AG04449 (cell line): ENCODE measurements at regions not wholly inside any gene's neighbourhood (a gene's known extent, or its start where the extent isn't known, plus 50 kb on each side); places are given as distances from the start of the nearest gene placed in this dataset.

Experiments
- CTCF ChIA-PET: fragments of 350-600 bp; formaldehyde crosslinking; extraction: SDS; loops from one replicate; lab custom pipeline; 2021; ENCODE audit warnings: antibody characterized with exemption; lab: Yijun Ruan, JAX
- POLR2A ChIA-PET: fragments of 400-600, 350-600 bp; formaldehyde crosslinking; extraction: SDS; loops from one replicate; lab custom pipeline; 2020; ENCODE audit warnings: antibody characterized with exemption, inconsistent platforms; lab: Yijun Ruan, JAX
- DNase-seq: peaks from one replicate; pipeline ENCODE4 v3.0.0-alpha.2; 2010; ENCODE audit warnings: low read depth, low spot score
- H3K4me3 ChIP-seq: 2 replicates; pipeline ENCODE4 v1.5.1; 2011; ENCODE audit warnings: low read depth, mild to moderate bottlenecking, control low read depth, low read length
- CTCF ChIP-seq: IDR thresholded peaks from one replicate; pipeline ENCODE4 v1.5.1; 2011; ENCODE audit warnings: mild to moderate bottlenecking, moderate library complexity, low read length, control low read depth, inconsistent platforms; ENCODE audit not compliant: insufficient read depth; ENCODE audit errors: missing control alignments

DNA sequence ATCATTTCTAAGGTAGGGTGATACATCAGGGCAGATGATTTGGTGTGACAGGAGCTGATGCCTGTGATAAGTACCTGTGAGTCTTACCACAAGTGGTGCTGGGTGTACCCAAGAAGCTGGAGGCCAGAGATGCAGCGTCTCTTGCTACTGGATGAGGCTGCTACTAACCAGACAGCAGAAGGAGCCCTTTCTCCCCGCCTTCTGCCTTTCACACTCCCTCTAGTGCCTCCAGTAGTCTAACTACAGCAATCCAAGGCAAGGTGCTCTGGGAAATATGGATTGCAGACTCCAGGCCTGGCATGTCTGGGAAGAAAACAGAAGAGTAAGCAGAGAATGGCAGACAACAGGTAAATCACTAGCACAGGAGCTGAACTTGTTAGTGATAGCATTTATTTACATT is 470.8 kb downstream of the NKX6-1 start:
- POLR2A ChIA-PET = no interaction called here
- no peak overlapping the region for H3K4me3 ChIP-seq
- DNase-seq = no peak
- no peak for TF ChIP-seq CTCF
- CTCF ChIA-PET = no interaction called here

DNA sequence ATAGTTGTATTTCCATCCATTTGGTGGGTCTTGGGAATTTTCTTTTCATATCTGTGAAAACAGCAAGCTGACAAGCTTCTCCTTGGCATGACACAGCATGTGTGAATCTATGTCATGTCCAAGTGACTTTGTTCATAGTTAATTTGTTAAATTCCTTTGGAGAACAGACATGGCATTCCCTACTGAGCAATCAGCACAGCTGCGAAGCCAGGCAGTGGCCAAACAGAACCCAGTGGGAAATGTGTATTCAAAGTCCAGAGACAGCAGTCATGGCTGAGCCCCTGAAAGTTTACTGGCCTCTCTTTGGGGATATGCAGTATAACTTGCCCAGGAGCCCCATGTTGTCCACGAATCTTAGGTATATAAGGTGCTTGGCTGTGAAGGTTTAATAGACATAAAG is 474.7 kb downstream of the NKX6-1 start:
- ChIA-PET CTCF (no interaction called here), POLR2A (no interaction called here)
- H3K4me3 ChIP-seq = no peak overlapping the region
- no peak for TF ChIP-seq CTCF
- no peak for DNase-seq

GRCh38 chr4:84022564-84022963 is 476.5 kb downstream of the NKX6-1 start:
- POLR2A ChIA-PET = no interaction called here
- no peak for TF ChIP-seq CTCF
- CTCF ChIA-PET = no interaction called here
- no peak for DNase-seq
- H3K4me3 ChIP-seq = no peak overlapping the region

- no peak for DNase-seq
- no peak overlapping the region for H3K4me3 ChIP-seq
- POLR2A ChIA-PET = no interaction called here
- CTCF ChIA-PET = interaction anchor here (0.6 kb wide), 1 partner anchor 377 kb away, joined by 3 read pairs; no protein-coding TSS in a partner anchor
- no peak for TF ChIP-seq CTCF
Observed at GRCh38 chr4:84019626-84020025, 479.5 kb downstream of the NKX6-1 start.

- no peak for TF ChIP-seq CTCF
- H3K4me3 ChIP-seq = no peak overlapping the region
- CTCF ChIA-PET = no interaction called here
Observed at GRCh38 chr4:84003046-84003445, 467.1 kb downstream of the GPAT3 start.

DNA sequence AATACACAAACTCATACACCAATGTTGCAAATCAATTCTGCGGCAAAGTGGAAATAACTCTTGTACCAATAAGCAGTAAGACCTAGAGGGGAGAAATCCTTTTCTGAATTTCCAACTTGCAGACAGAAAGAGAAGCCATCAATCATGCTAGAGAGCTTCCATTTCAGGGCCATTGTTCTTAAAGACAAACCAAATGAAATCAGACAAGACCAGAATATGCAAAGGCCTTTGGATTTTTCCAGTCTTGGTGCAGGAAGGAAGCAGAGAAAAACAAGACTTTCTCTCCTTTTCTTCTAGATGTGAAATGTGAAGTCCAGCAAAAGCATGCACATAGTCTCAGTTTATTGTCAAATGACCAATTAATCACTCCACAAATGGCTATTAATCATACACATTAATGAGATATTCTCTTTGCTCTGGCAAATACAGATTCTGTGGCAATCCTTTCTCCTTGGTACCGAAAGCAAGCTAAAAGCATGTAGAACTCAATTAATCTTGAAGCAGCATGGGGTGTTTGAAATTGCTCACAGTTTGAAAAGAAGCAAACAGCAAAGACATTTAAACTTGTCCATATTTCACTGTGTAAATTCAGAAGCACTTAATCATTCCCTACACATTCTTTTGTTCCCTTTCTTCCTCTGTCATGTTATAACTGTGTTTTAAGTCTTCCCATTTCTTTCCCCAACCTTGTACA is 466.1 kb downstream of the GPAT3 start:
- no peak overlapping the region for H3K4me3 ChIP-seq
- POLR2A ChIA-PET = no interaction called here
- CTCF ChIA-PET = no interaction called here
- TF ChIP-seq CTCF = no peak
- no peak for DNase-seq

More at GRCh38 chr4:84003046-84003445, 467.1 kb downstream of the GPAT3 start:
- DNase-seq = no peak
- POLR2A ChIA-PET = no interaction called here
